Activated T-cell treated with anti-CD3 and anti-CD28 coated beads, Interleukin-2, amount 50 U/mL, for 4 hours (primary cell): ENCODE measurements at regions not wholly inside any gene's neighbourhood (a gene's known extent, or its start where the extent isn't known, plus 50 kb on each side); places are given as distances from the start of the nearest gene placed in this dataset.
"Not testable (repeated sequence)": the region's sequence is repeated elsewhere in the genome, so short reads cannot be mapped to it uniquely, and the experiment has no call there.

Experiments used
- ATAC-seq, 2 donors: fragments of 200-7000 bp; cut with Tn5 transposase; one replicate each; pipeline ENCODE4 v1.10.0; 2021
- DNase-seq: peaks from one replicate; pipeline ENCODE4 v3.0.0-alpha.2; 2020
- H3K27me3 Mint-ChIP-seq: one replicate; pipeline ENCODE4 v1.8.0; 2021; ENCODE audit warnings: low read depth, mixed read lengths
- H3K36me3 Mint-ChIP-seq: one replicate; pipeline ENCODE4 v1.8.0; 2022; ENCODE audit warnings: mixed read lengths; ENCODE audit not compliant: insufficient read depth
- H3K4me1 Mint-ChIP-seq: one replicate; pipeline ENCODE4 v1.8.0; 2021; ENCODE audit warnings: low read depth, mixed read lengths
- H3K4me3 Mint-ChIP-seq: one replicate; pipeline ENCODE4 v1.8.0; 2021; ENCODE audit warnings: mild to moderate bottlenecking, moderate library complexity, mixed read lengths
- H3K9me3 Mint-ChIP-seq: one replicate; pipeline ENCODE4 v1.8.0; 2021; ENCODE audit warnings: mixed read lengths

DNA sequence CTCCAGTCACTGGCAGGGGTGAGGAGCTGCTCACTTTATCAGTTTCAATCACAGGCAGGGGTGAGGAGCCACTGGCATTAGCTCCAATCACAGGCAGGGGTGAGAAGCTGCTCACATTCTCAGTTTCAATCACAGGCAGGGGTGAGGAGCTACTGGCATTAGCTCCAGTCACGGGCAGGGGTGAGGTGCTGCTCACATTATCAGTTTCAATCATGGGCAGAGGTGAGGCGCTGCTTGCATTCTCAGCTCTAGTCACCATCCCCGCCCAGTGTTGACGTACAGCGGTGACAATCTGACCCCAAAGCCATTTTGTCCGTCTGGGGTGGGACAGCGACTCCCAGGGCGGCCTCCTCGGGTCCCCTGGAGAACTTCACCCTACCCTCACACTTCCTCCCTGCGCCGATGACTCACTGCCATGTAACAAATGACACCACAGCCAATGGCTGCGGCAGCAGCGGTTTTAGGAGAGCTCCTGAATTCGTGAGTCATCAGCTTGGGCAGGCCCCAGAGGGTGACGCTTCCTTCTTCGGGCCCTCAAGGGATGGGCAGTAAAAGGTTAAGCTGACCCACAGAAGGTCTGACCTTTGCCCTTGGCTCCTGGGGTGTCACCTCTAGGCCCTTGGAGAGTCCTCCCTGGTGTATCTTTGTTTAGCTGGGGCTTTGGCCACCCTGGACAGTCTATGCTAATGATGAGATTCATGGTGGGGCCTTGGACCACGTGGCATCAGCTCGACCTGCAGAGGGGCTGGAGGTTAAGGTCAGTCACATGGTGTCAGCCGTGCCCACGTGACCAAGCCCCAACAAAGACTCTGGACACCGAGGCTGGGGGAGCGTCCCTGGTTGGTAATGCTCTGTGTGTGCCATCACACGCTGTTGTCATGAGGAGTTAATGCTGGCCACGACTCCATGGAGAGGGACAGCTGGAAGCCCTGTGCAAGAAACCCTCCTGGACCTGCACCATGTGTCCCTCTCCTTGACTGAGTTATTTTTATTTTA, 171.7 kb downstream of the C16orf95 start:
- Mint-ChIP-seq H3K36me3 (no peaks in the 10 kb centered on the region), H3K27me3 (peaks cover 3% of the 10 kb centered on the region), H3K4me3 (no peak overlapping the region), H3K9me3 (peaks cover 5% of the 10 kb centered on the region), H3K4me1 (no peaks in the 10 kb centered on the region)
- ATAC-seq: no peak
- no peak for DNase-seq

DNA sequence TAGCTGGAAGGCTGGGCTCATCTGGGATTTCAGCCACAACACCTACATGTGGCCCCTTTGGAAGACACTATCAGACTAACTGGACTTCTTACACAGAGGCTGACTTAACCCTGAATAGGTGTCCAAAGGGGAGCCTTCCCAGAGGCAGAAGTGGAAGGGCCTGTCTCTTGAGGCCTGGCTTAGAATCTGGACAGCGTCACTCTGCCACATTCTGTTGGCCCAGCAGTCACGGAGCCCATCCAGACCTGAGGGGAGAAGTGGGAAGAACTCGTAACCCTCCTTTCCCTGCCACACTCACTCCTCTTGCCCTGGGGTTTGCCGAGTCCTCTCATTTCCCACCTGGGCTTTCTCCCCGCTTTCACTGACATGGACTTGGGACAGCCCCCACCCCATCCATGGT, 170.5 kb downstream of the C16orf95 start:
- H3K9me3 Mint-ChIP-seq: peaks cover 5% of the 10 kb centered on the region
- peaks cover 3% of the 10 kb centered on the region for H3K27me3 Mint-ChIP-seq
- no peak for DNase-seq
- H3K4me1 Mint-ChIP-seq: no peaks in the 10 kb centered on the region
- no peak for ATAC-seq
- no peak overlapping the region for H3K4me3 Mint-ChIP-seq
- H3K36me3 Mint-ChIP-seq: no peaks in the 10 kb centered on the region

DNA sequence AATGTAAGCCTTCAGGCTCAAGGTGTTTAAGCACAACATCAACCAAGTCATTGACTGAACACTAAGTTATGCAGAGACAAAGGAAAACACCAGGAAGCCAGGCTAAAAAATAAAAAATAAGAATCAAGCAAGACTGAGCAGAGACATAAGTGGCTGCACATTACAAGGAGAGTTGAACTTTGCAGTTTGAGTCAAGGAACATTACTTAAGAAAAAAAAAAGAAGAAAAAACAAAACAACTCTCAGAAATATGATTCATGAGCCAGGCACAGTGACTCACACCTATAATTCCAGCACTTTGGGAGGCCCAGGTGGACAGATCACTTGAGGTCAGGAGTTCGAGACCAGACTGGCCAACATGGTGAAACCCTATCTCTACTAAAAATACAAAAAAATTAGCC, 168.1 kb downstream of the C16orf95 start:
- Mint-ChIP-seq H3K4me1 (no peaks in the 10 kb centered on the region), H3K36me3 (no peaks in the 10 kb centered on the region), H3K27me3 (peaks cover 3% of the 10 kb centered on the region), H3K4me3 (no peak overlapping the region), H3K9me3 (peaks cover 5% of the 10 kb centered on the region)
- DNase-seq (no peak), ATAC-seq (no peak)

DNA sequence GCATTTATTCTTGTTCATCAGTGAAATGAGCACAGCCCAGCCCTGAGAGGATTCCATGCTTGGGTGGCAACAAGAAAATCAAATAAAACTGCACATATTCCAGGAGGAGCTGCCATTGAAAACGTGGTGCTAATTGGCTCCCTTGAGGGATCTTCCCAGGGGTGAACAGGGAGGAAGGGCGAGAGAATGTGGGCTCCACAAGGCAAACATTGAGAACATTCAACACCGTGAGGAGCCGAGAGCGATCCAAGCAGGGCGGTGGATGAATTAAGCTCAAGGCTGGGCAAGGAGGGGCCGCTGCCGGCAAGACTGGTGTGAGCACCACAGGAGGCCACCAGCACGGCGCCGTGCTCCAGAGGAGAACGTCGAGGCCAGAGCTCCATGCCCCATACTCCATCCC, 166.9 kb downstream of the C16orf95 start:
- peaks cover 6% of the 10 kb centered on the region for H3K27me3 Mint-ChIP-seq
- H3K36me3 Mint-ChIP-seq: no peaks in the 10 kb centered on the region
- no peaks in the 10 kb centered on the region for H3K4me1 Mint-ChIP-seq
- H3K4me3 Mint-ChIP-seq: no peak overlapping the region
- no peak for ATAC-seq
- peaks cover 5% of the 10 kb centered on the region for H3K9me3 Mint-ChIP-seq
- no peak for DNase-seq

DNA sequence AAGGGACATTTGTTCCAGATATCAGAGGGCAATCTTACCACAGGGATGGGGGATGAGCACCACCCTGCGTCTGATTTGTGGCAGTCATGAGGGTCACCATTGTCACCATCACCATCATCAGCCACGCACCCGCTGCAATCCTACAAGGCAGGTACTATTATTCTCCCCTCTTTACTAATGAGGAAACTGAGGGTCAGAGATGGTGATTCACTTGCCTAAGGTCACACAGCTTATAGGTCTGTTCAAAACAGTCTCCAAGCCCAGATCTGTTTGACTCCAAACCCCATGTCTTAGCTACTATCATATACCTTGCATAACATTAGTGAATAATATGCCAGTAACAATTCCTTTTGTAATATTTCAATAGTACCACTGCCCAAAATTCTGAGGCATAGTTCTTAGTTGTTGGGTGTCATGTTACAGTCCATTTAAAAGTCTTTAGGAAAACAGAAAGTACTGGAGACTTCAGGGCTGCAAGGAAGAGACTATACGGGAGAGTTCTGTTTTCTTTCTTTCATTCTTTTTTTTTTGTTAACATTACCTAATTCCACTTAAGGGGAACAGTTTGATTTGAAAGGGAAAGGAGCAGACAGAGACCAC, 166.4 kb downstream of the C16orf95 start:
- no peak for DNase-seq
- Mint-ChIP-seq H3K36me3 (no peaks in the 10 kb centered on the region), H3K27me3 (peaks cover 6% of the 10 kb centered on the region), H3K4me1 (no peaks in the 10 kb centered on the region), H3K4me3 (no peak overlapping the region), H3K9me3 (peaks cover 5% of the 10 kb centered on the region)
- ATAC-seq: no peak

DNA sequence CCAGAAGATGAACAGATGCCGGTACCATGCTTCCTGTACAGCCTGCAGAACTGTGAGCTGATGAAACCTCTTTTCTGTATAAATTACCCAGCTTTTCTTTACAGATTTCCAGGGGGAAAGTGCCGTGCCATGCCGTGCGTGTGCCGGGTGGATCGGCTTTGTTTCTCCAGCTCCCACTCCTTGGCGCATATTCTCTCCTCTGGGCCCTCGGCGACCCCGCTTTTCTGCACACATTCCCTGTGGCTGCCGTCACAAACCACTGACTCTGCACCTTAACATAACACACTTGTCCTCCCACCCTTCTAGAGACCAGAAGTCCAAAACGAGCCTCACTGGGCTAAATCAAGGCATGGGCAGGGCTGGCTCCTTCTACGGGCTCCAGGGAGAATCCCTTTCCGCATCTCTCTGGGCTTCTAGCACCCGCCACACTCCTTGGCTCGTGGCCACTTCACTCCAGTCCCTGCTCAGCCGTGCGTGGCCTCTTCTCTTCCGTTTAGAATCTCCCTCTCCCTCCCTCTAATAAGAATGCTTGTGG, 164.9 kb downstream of the C16orf95 start:
- Mint-ChIP-seq H3K4me3 (no peak overlapping the region), H3K36me3 (no peaks in the 10 kb centered on the region), H3K9me3 (peaks cover 5% of the 10 kb centered on the region), H3K27me3 (peaks cover 3% of the 10 kb centered on the region), H3K4me1 (no peaks in the 10 kb centered on the region)
- ATAC-seq (no peak), DNase-seq (no peak)

DNA sequence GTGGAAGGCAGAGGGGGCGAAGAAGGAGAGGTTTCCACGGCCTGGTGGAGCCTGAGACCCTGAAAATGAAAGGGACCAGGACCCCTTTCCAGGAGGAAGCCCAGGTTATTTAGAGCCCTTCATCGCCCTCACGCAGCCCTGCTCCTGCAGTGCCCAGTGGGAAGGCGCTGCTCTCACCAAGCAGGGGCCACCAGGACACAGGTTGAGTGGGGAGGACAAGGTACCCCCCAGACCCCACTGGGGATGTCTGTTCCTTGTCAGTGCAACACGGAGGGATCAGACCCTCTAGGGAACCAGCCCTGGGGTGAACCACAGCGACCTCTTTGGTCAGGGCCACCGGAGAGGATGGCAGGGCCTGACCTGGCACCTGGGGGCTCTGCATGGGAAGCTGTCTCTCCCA, 163.9 kb downstream of the C16orf95 start:
- Mint-ChIP-seq H3K4me3 (no peak overlapping the region), H3K36me3 (no peaks in the 10 kb centered on the region), H3K4me1 (no peaks in the 10 kb centered on the region), H3K9me3 (peaks cover 5% of the 10 kb centered on the region), H3K27me3 (peaks cover 3% of the 10 kb centered on the region)
- ATAC-seq: no peak
- DNase-seq: no peak

DNA sequence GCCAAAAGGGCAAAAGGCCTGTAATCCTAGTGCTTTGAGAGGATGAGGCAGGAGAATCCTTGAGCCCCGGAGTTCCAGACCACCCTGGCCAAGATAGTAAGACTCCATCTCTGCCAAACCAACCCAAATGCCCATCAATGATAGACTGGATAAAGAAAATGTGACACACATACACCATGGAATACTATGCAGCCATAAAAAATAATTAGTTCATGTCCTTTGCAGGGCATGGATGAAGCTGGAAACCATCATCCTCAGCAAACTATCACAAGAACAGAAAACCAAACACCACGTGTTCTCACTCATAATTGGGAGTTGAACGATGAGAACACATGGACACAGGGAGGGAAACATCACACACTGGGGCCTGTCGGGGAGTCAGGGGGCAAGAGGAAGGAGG, 161.9 kb downstream of the C16orf95 start:
- H3K4me3 Mint-ChIP-seq, H3K9me3 Mint-ChIP-seq, ATAC-seq, H3K4me1 Mint-ChIP-seq, DNase-seq, H3K27me3 Mint-ChIP-seq, H3K36me3 Mint-ChIP-seq: not testable (repeated sequence)

DNA sequence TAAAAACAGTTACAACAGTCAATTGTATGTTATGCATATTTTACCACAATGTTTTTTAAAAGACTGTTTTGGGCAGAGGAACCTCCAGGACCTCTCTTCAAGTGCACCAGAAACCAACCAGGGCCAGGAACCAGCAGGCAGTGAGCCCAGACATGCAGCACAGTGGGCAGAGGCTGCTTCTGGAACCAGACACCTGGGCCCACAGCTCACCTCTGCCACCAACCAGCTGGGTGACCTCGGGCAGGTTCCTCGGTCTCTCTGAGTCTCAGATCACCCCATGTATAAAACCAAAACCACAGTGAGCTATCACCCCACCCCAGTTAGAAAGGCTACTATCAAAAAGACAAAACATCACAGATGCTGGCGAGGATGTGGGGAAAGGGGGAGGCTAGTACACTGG, 161.0 kb downstream of the C16orf95 start:
- H3K9me3 Mint-ChIP-seq: no peaks in the 10 kb centered on the region
- H3K4me3 Mint-ChIP-seq: no peak overlapping the region
- H3K27me3 Mint-ChIP-seq: peaks cover 3% of the 10 kb centered on the region
- no peaks in the 10 kb centered on the region for H3K36me3 Mint-ChIP-seq
- DNase-seq (no peak), ATAC-seq (no peak)
- no peaks in the 10 kb centered on the region for H3K4me1 Mint-ChIP-seq

DNA sequence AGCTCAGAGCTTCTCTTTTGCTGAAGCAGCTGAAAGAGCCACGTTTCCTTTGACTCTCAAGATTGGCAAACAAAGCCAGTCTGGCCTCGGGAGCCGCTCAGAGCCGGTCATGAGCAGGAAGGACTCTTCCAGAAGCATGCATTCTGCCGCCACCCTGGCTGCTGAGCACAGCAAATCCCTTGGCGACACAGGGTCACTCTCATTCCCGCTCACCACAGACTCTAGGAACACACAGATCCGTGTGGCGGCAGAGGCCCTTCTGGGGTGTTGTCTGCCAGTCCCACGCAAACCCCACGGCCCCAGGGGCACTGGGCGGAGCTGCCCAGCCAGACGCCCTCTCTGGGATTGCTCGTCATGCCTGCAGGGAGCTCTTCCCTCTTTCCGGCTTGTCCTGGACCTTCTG, 157.0 kb downstream of the C16orf95 start:
- Mint-ChIP-seq H3K27me3 (no peaks in the 10 kb centered on the region), H3K36me3 (no peaks in the 10 kb centered on the region), H3K9me3 (no peaks in the 10 kb centered on the region), H3K4me1 (no peaks in the 10 kb centered on the region), H3K4me3 (no peak overlapping the region)
- no peak for DNase-seq
- no peak for ATAC-seq

DNA sequence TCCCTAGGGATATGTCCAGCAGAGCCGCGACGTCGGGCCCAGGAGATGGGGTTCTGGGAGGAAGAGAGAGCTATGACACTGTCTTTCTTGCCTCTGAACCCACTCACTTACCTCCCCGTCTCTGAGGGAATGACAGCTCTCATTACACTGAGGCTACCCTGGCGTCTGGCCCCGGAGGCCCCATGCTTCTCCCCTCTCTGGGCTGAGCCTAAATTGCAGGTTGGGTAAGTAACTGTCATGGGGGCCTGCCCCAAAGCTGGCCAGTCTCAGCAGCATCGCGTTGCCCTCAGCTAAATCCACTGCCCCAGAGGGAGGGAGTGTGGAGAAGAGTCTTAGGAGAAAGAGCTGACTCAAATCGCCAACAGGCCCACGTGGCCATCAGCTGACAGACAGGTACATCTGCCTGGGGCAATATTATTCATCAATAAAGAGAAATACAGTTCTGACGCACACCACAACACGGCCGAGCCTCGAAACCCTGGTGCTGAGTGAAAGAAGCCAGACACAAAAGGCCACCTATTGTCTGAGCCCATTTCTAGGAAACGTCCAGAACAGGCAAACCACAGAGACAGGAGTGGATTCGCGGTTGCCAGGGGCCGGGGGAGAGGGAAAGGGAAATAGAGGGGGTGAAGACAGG, 156.4 kb downstream of the C16orf95 start:
- H3K4me3 Mint-ChIP-seq: no peak overlapping the region
- ATAC-seq (peak in 1 of 2 donors; percentile 30), DNase-seq (no peak)
- no peaks in the 10 kb centered on the region for H3K4me1 Mint-ChIP-seq
- no peaks in the 10 kb centered on the region for H3K27me3 Mint-ChIP-seq
- no peaks in the 10 kb centered on the region for H3K9me3 Mint-ChIP-seq
- H3K36me3 Mint-ChIP-seq: no peaks in the 10 kb centered on the region

DNA sequence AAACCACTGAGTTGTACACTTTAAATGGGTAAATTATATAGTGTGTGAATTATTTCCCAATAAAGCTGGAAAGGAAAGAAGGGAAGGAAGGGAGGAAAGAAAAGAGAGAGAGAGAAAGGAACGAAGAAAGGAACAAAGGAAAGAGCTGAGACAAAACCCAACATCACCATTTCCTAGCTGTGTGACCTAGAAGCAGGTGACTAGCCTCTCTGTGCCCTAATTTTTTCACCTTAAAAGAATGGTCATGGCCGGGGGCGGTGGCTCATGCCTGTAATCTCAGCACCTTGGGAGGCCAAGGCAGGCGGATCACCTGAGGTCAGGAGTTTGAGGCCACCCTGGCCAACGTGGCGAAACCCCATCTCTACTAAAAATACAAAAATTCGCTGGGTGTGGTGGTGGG, 155.8 kb downstream of the C16orf95 start:
- H3K4me3 Mint-ChIP-seq: not testable (repeated sequence)

DNA sequence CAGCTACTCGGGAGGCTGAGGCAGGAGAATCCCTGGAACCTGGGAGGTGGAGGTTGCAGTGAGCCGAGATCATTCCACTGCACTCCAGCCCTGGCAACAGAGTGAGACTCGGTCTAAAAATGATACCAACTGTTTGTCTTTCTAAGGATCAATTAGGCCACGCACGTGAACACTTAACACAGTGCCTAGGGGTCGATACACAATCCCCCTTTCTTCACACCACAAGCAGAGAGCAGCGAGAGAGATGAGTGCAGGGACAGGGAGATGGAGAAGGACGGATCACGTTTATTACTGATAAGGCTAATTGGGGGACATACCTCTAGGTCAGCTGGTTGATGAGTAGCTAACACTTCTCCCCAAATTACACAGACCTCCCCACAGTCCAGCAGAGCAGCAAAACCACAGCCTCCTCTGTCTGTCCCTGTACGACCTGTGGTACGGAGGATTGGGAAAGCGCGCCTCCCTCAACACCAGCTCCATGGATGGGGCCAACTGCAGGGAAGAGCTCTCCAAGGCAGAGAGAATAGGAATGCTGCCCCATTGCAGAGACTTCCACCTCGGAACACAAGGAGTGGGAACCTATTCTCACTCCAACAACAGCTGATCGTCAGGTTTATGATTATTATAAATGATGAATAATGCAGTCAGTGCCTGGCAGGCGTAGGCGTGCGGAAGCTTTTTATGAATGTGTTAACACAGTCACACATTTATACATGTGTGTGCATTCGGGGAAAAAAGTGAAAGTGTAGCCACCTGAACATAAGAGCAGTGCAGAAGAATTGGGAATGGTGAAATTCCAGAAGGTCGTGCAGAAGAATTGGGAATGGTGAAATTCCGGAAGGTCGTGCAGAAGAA, 155.1 kb downstream of the C16orf95 start:
- H3K9me3 Mint-ChIP-seq: peaks cover 3% of the 10 kb centered on the region
- DNase-seq (no peak), ATAC-seq (no peak)
- no peaks in the 10 kb centered on the region for H3K4me1 Mint-ChIP-seq
- no peaks in the 10 kb centered on the region for H3K36me3 Mint-ChIP-seq
- H3K4me3 Mint-ChIP-seq: no peak overlapping the region
- H3K27me3 Mint-ChIP-seq: no peaks in the 10 kb centered on the region

More for the DNA sequence above, 155.8 kb downstream of the C16orf95 start:
- H3K9me3 Mint-ChIP-seq, ATAC-seq, DNase-seq, H3K36me3 Mint-ChIP-seq, H3K4me1 Mint-ChIP-seq, H3K27me3 Mint-ChIP-seq: not testable (repeated sequence)

DNA sequence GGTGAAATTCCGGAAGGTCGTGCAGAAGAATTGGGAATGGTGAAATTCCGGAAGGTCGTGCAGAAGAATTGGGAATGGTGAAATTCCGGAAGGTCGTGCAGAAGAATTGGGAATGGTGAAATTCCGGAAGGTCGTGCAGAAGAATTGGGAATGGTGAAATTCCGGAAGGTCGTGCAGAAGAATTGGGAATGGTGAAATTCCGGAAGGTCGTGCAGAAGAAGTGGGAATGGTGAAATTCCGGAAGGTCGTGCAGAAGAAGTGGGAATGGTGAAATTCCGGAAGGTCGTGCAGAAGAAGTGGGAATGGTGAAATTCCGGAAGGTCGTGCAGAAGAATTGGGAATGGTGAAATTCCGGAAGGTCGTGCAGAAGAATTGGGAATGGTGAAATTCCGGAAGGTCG, 154.4 kb downstream of the C16orf95 start:
- ATAC-seq, H3K36me3 Mint-ChIP-seq, H3K4me1 Mint-ChIP-seq, DNase-seq, H3K4me3 Mint-ChIP-seq, H3K27me3 Mint-ChIP-seq: not testable (repeated sequence)
- H3K9me3 Mint-ChIP-seq: peaks cover 11% of the 10 kb centered on the region
